ENCODE measurements at regions not wholly inside any gene's neighbourhood (a gene's known extent, or its start where the extent isn't known, plus 50 kb on each side); places are given as distances from the start of the nearest gene placed in this dataset.

GRCh38 chr2:120913972-120914838 is 178.5 kb downstream of the GLI2 start:
- no peak for DNase-seq (ENCODE audit: low read depth in 2 of 3, low spot score in 2 of 3)

- DNase-seq (ENCODE audit: low read depth in 2 of 3, low spot score in 2 of 3) = no peak
Observed at GRCh38 chr2:120914839-120915521, 179.3 kb downstream of the GLI2 start.

GRCh38 chr2:120915670-120916069 is 180.0 kb downstream of the GLI2 start:
- DNase-seq (ENCODE audit: low read depth in 2 of 3, low spot score in 2 of 3) = no peak

- no peak for DNase-seq (ENCODE audit: low read depth in 2 of 3, low spot score in 2 of 3)
Observed at GRCh38 chr2:120916446-120916845, 180.8 kb downstream of the GLI2 start.

GRCh38 chr2:120917886-120918285 is 182.2 kb downstream of the GLI2 start:
- DNase-seq (ENCODE audit: low read depth in 2 of 3, low spot score in 2 of 3) = no peak

GRCh38 chr2:120919216-120919615 is 183.5 kb downstream of the GLI2 start:
- DNase-seq (ENCODE audit: low read depth in 2 of 3, low spot score in 2 of 3) = no peak

- DNase-seq (ENCODE audit: low read depth in 2 of 3, low spot score in 2 of 3) = no peak
Observed at GRCh38 chr2:120919771-120920453, 184.2 kb downstream of the GLI2 start.

GRCh38 chr2:120920454-120921148 is 184.9 kb downstream of the GLI2 start:
- no peak for DNase-seq (ENCODE audit: low read depth in 2 of 3, low spot score in 2 of 3)

- no peak for DNase-seq (ENCODE audit: low read depth in 2 of 3, low spot score in 2 of 3)
Observed at GRCh38 chr2:120921457-120921856, 185.8 kb downstream of the GLI2 start.

GRCh38 chr2:120922571-120923332 is 187.1 kb downstream of the GLI2 start:
- DNase-seq (ENCODE audit: low read depth in 2 of 3, low spot score in 2 of 3) = no peak

- DNase-seq (ENCODE audit: low read depth in 2 of 3, low spot score in 2 of 3) = no peak
Observed at GRCh38 chr2:120923426-120923825, 187.8 kb downstream of the GLI2 start.

- no peak for DNase-seq (ENCODE audit: low read depth in 2 of 3, low spot score in 2 of 3)
Observed at GRCh38 chr2:120924924-120925323, 189.3 kb downstream of the GLI2 start.

GRCh38 chr2:120926463-120927264 is 191.0 kb downstream of the GLI2 start:
- no peak for DNase-seq (ENCODE audit: low read depth in 2 of 3, low spot score in 2 of 3)

- no peak for DNase-seq (ENCODE audit: low read depth in 2 of 3, low spot score in 2 of 3)
Observed at GRCh38 chr2:120927265-120927628, 191.6 kb downstream of the GLI2 start.

GRCh38 chr2:120929829-120930228 is 194.2 kb downstream of the GLI2 start:
- DNase-seq (ENCODE audit: low read depth in 2 of 3, low spot score in 2 of 3) = no peak

- DNase-seq (ENCODE audit: low read depth in 2 of 3, low spot score in 2 of 3) = no peak
Observed at GRCh38 chr2:120930236-120930635, 194.6 kb downstream of the GLI2 start.

- DNase-seq (ENCODE audit: low read depth in 2 of 3, low spot score in 2 of 3) = no peak
Observed at GRCh38 chr2:120930864-120931263, 195.2 kb downstream of the GLI2 start.

GRCh38 chr2:120932472-120932871 is 196.8 kb downstream of the GLI2 start:
- no peak for DNase-seq (ENCODE audit: low read depth in 2 of 3, low spot score in 2 of 3)

- no peak for DNase-seq (ENCODE audit: low read depth in 2 of 3, low spot score in 2 of 3)
Observed at GRCh38 chr2:120932881-120933280, 197.2 kb downstream of the GLI2 start.

Measured in activated CD8-positive, alpha-beta memory T cell treated with anti-CD3 and anti-CD28 coated beads for 48 hours (primary cell).